IMR-90 (cell line): ENCODE measurements at regions not wholly inside any gene's neighbourhood (a gene's known extent, or its start where the extent isn't known, plus 50 kb on each side); places are given as distances from the start of the nearest gene placed in this dataset.

Source experiments
- ATAC-seq: fragments of 200-7000 bp; cut with Tn5 transposase; 2 replicates; pipeline ENCODE4 v1.9.1; 2020; ENCODE audit warnings: low read depth, mild to moderate bottlenecking, moderate library complexity
- BruUV-seq: library from RNA; stranded (reverse); fragments of 400-500 nt; replicated peaks from 2 replicates; lab custom pipeline; 2021; lab: Mats Ljungman, UMichigan
- CTCF ChIA-PET: fragments of 300-600 bp; formaldehyde crosslinking; extraction: SDS; loops from one replicate; lab custom pipeline; 2021; ENCODE audit warnings: antibody characterized with exemption; lab: Yijun Ruan, JAX
- POLR2A ChIA-PET: fragments of 300-600 bp; sonication (Branson Sonifier 250); formaldehyde crosslinking; loops from one replicate; lab custom pipeline; 2022; ENCODE audit warnings: antibody characterized with exemption; ENCODE audit not compliant: unreplicated experiment; lab: Charles Lee
- DNase-seq: peaks from one replicate; pipeline ENCODE4 v3.0.0; 2013
- H2AFZ ChIP-seq: replicated peaks from 2 replicates; pipeline ENCODE3; 2013; ENCODE audit warnings: low read length, mild to moderate bottlenecking; ENCODE audit not compliant: poor library complexity
- H2AK5ac ChIP-seq: 2 replicates; pipeline ENCODE4 v1.6.1; 2013; ENCODE audit warnings: low read depth, low read length, inconsistent platforms
- H2AK9ac ChIP-seq: replicated peaks from 2 replicates; pipeline ENCODE3; 2013; ENCODE audit warnings: mild to moderate bottlenecking, low read depth, low read length, moderate library complexity; ENCODE audit not compliant: poor library complexity
- H2BK120ac ChIP-seq: 2 replicates; pipeline ENCODE4 v1.6.1; 2013; ENCODE audit warnings: low read depth, low read length, inconsistent platforms
- H2BK15ac ChIP-seq: 3 replicates; pipeline ENCODE4 v1.6.1; 2013; ENCODE audit warnings: low read depth, low read length, inconsistent platforms
- H2BK20ac ChIP-seq: 2 replicates; pipeline ENCODE4 v1.6.1; 2013; ENCODE audit warnings: low read depth, mild to moderate bottlenecking, inconsistent platforms, low read length, moderate library complexity
- H2BK5ac ChIP-seq: 2 replicates; pipeline ENCODE4 v1.6.1; 2013; ENCODE audit warnings: mild to moderate bottlenecking, low read depth, low read length, inconsistent platforms; ENCODE audit not compliant: poor library complexity, severe bottlenecking
- H3K14ac ChIP-seq: replicated peaks from 2 replicates; pipeline ENCODE4 v1.6.1; 2013; ENCODE audit warnings: low read depth, low read length, inconsistent platforms
- H3K18ac ChIP-seq: 2 replicates; pipeline ENCODE4 v1.6.1; 2013; ENCODE audit warnings: low read depth, low read length, control low read depth
- H3K23ac ChIP-seq: 2 replicates; pipeline ENCODE4 v1.6.1; 2013; ENCODE audit warnings: low read depth, low read length, inconsistent platforms
- H3K27ac ChIP-seq: 2 replicates; pipeline ENCODE4 v1.5.1; 2013; ENCODE audit warnings: mild to moderate bottlenecking, control low read depth, low read length; ENCODE audit not compliant: insufficient read depth
- H3K27me3 ChIP-seq: 2 replicates; pipeline ENCODE4 v1.6.1; 2013; ENCODE audit warnings: low read length; ENCODE audit not compliant: control insufficient read depth, insufficient read depth
- H3K36me3 ChIP-seq: 2 replicates; pipeline ENCODE4 v1.6.1; 2013; ENCODE audit warnings: low read length, mixed read lengths; ENCODE audit not compliant: control insufficient read depth, insufficient read depth
- H3K4ac ChIP-seq: 2 replicates; pipeline ENCODE4 v1.6.1; 2013; ENCODE audit warnings: low read depth, low read length, inconsistent platforms
- H3K4me1 ChIP-seq: 2 replicates; pipeline ENCODE4 v1.6.1; 2013; ENCODE audit warnings: low read length, mixed read lengths; ENCODE audit not compliant: control insufficient read depth, insufficient read depth
- H3K4me2 ChIP-seq: 2 replicates; pipeline ENCODE4 v1.6.1; 2013; ENCODE audit warnings: low read depth, mild to moderate bottlenecking, control low read depth, low read length, moderate library complexity
- H3K4me3 ChIP-seq: 2 replicates; pipeline ENCODE4 v1.5.1; 2013; ENCODE audit warnings: low read depth, mild to moderate bottlenecking, control low read depth, low read length, moderate library complexity; ENCODE audit not compliant: insufficient read depth
- H3K56ac ChIP-seq: 2 replicates; pipeline ENCODE4 v1.6.1; 2013; ENCODE audit warnings: low read length, inconsistent platforms; ENCODE audit not compliant: insufficient read depth; ENCODE audit errors: extremely low read depth
- H3K79me1 ChIP-seq, 2 experiments: 2 replicates each; pipeline ENCODE4 v1.6.1; 2013; ENCODE audit warnings: low read length in 2 of 2, inconsistent platforms in 1 of 2, low read depth in 1 of 2
- H3K9ac ChIP-seq: 2 replicates; pipeline ENCODE4 v1.6.1; 2013; ENCODE audit warnings: low read depth, low read length, control low read depth
- H3K9me1 ChIP-seq: 2 replicates; pipeline ENCODE4 v1.6.1; 2013; ENCODE audit warnings: low read length, inconsistent platforms; ENCODE audit not compliant: insufficient read depth
- H3K9me3 ChIP-seq: 2 replicates; pipeline ENCODE4 v1.6.1; 2013; ENCODE audit warnings: low read length; ENCODE audit not compliant: control insufficient read depth, insufficient read depth
- H4K20me1 ChIP-seq: 2 replicates; pipeline ENCODE4 v1.6.1; 2013; ENCODE audit warnings: low read length, inconsistent platforms; ENCODE audit not compliant: insufficient read depth
- H4K5ac ChIP-seq: 2 replicates; pipeline ENCODE4 v1.6.1; 2013; ENCODE audit warnings: mild to moderate bottlenecking, low read depth, low read length, control low read depth
- H4K8ac ChIP-seq, 2 experiments: 2 replicates each; pipeline ENCODE4 v1.6.1; 2013; ENCODE audit warnings: low read depth in 2 of 2, low read length in 2 of 2, control low read depth in 1 of 2, inconsistent platforms in 1 of 2
- H4K91ac ChIP-seq: 2 replicates; pipeline ENCODE4 v1.6.1; 2013; ENCODE audit warnings: low read depth, low read length, inconsistent platforms; ENCODE audit not compliant: insufficient read depth
- CEBPB ChIP-seq: IDR thresholded peaks from 2 replicates; pipeline ENCODE4 v1.6.1; 2012; ENCODE audit warnings: low read depth, low read length, improper control_type of control experiment
- CHD1 ChIP-seq: IDR thresholded peaks from 2 replicates; pipeline ENCODE4 v1.6.1; 2012; ENCODE audit warnings: low read depth, low read length, improper control_type of control experiment
- FOS ChIP-seq: fragments of 150-350 bp; IDR thresholded peaks from 2 replicates; pipeline ENCODE4 v1.6.1; 2016; ENCODE audit warnings: low read depth, low read length
- MAZ ChIP-seq: IDR thresholded peaks from 2 replicates; pipeline ENCODE4 v1.6.1; 2012; ENCODE audit warnings: low read depth, mild to moderate bottlenecking, low read length, improper control_type of control experiment, moderate library complexity, borderline replicate concordance
- MXI1 ChIP-seq: IDR thresholded peaks from 2 replicates; pipeline ENCODE4 v1.6.1; 2012; ENCODE audit warnings: low read depth, mild to moderate bottlenecking, low read length, moderate library complexity, borderline replicate concordance
- RFX5 ChIP-seq: IDR thresholded peaks from 2 replicates; pipeline ENCODE4 v1.8.0; 2012; ENCODE audit warnings: low read depth, mild to moderate bottlenecking, low read length, moderate library complexity
- WGBS, 2 experiments: methylation state at CpG; one replicate each; pipeline versions ENCODE4 v1.1.5 to v1.1.7; 2013; ENCODE audit warnings: missing lambda C conversion rate in 2 of 2; ENCODE audit not compliant: insufficient read length in 1 of 2; ENCODE audit errors: extremely low coverage in 2 of 2; 5-methylcytosine and 5-hydroxymethylcytosine counted together
- dilution Hi-C: fragments of 300-500 bp; cut with HindIII; formaldehyde crosslinking; loops from one replicate; pipeline ENCODE4 v1.14.3; 2018; ENCODE audit warnings: low sequenced_read_pairs; ENCODE audit not compliant: unreplicated experiment
- in situ Hi-C: fragments of 300-500 bp; cut with MboI; formaldehyde crosslinking; loops from 3 replicates; pipeline ENCODE4 v1.14.3; 2019; ENCODE audit warnings: low sequenced_read_pairs, inconsistent platforms, mixed read lengths
- intact Hi-C: fragments of 100-400 bp; cut with micrococcal nuclease; formaldehyde crosslinking; loops from 2 replicates; pipeline ENCODE4 v1.10.0; 2022

- H4K8ac ChIP-seq = no peak overlapping the region
- H3K4ac ChIP-seq = no peak overlapping the region
- intact Hi-C loops (no loop called here), in situ Hi-C loops (no loop called here), dilution Hi-C loops (no loop called here)
- CTCF ChIA-PET = no interaction called here
- H3K4me1 ChIP-seq = no peaks in the 10 kb centered on the region
- no peak overlapping the region for H4K5ac ChIP-seq
- no peak overlapping the region for H2BK5ac ChIP-seq
- H2AFZ ChIP-seq = no peak overlapping the region
- no peak overlapping the region for H3K9ac ChIP-seq
- no peak overlapping the region for H3K56ac ChIP-seq
- H3K23ac ChIP-seq = no peak overlapping the region
- no peak overlapping the region for H2BK120ac ChIP-seq
- no peak overlapping the region for H3K27ac ChIP-seq
- H3K79me1 ChIP-seq = no peaks in the 10 kb centered on the region
- H3K36me3 ChIP-seq = no peaks in the 10 kb centered on the region
- H3K14ac ChIP-seq = no peak overlapping the region
- no peak overlapping the region for H3K18ac ChIP-seq
- no peak overlapping the region for H4K91ac ChIP-seq
- no peak overlapping the region for H3K4me2 ChIP-seq
- no peak overlapping the region for H2BK15ac ChIP-seq
- H3K27me3 ChIP-seq = no peaks in the 10 kb centered on the region
- ATAC-seq = no peak
- 67% methylated on average over 14 of the region's 40 CpGs; no CpG with 5 or more reads in 1 of the 2 experiments for WGBS, 2 experiments
- peaks cover 38% of the 10 kb centered on the region for H3K9me3 ChIP-seq
- no peak overlapping the region for H3K4me3 ChIP-seq
- no peak overlapping the region for H2BK20ac ChIP-seq
- H3K9me1 ChIP-seq = no peaks in the 10 kb centered on the region
- POLR2A ChIA-PET = no interaction called here
- DNase-seq = no peak
- H4K20me1 ChIP-seq = no peaks in the 10 kb centered on the region
- H2AK9ac ChIP-seq = peak overlapping the region; percentile 28
- TF ChIP-seq CEBPB (no peak), CHD1 (no peak), MAZ (no peak), FOS (no peak), RFX5 (no peak), MXI1 (no peak)
- no peak overlapping the region for H2AK5ac ChIP-seq
- no TSS peak for BruUV-seq
Observed at GRCh38 chr6:170057961-170058877, 232.7 kb downstream of the DLL1 start.
